Right lobe of liver (tissue), 6 donors: ENCODE measurements at regions not wholly inside any gene's neighbourhood (a gene's known extent, or its start where the extent isn't known, plus 50 kb on each side); places are given as distances from the start of the nearest gene placed in this dataset.

ENCODE experiments used
- ATAC-seq, 4 donors: fragments of 200-7000 bp; cut with Tn5 transposase; one replicate each; pipeline ENCODE4 v1.9.1; 2020; ENCODE audit warnings: mild to moderate bottlenecking in 4 of 4, moderate library complexity in 4 of 4
- DNase-seq, 3 donors: peaks; one replicate each; pipeline ENCODE4 v3.0.0-alpha.2; 2020
- H3K27ac ChIP-seq, 3 donors: fragments of 200-600 bp; one replicate each; pipeline ENCODE4 v1.8.0; 2022
- H3K27me3 ChIP-seq, 2 donors: fragments of 200-600 bp; one replicate each; pipeline ENCODE4 v1.8.0; 2022
- H3K36me3 ChIP-seq, 4 donors: fragments of 200-600 bp; sonication (generic) in 1 of 4; one replicate each; pipeline versions ENCODE4 v1.5.1 to v1.8.0; 2017 to 2022; ENCODE audit warnings: control low read depth in 1 of 4
- H3K4me1 ChIP-seq, 4 donors: fragments of 200-600 bp; sonication (generic) in 1 of 4; one replicate each; pipeline versions ENCODE4 v1.5.1 to v1.8.0; 2017 to 2022; ENCODE audit warnings: control low read depth in 1 of 4
- H3K4me3 ChIP-seq, 3 donors: fragments of 200-600 bp; one replicate each; pipeline ENCODE4 v1.8.0; 2022
- H3K9me3 ChIP-seq, 4 donors: fragments of 200-600 bp; sonication (generic) in 1 of 4; one replicate each; pipeline versions ENCODE4 v1.5.1 to v1.8.0; 2017 to 2022; ENCODE audit warnings: control low read depth in 1 of 4
- POLR2A ChIP-seq: fragments of 450-650 bp; IDR thresholded peaks from one replicate; pipeline ENCODE4 v1.6.1; 2017; ENCODE audit warnings: antibody characterized with exemption, mild to moderate bottlenecking
- WGBS: methylation state at CpG from one replicate; pipeline ENCODE4 v1.1.6; 2018; ENCODE audit warnings: low coverage, low lambda C conversion rate; ENCODE audit not compliant: insufficient coverage; ENCODE audit errors: missing lambda C conversion rate; 5-methylcytosine and 5-hydroxymethylcytosine counted together
- intact Hi-C, 2 donors: fragments of 100-400 bp; cut with DNase I; formaldehyde crosslinking; loops; one replicate each; pipeline versions ENCODE4 v1.11.2 to v1.14.1; 2022
- TF ChIP-seq, protein P1 (sequence below), 4 donors: fragments of 200-600 bp in 3 of 4; fragments of 450-650 bp in 1 of 4; IDR thresholded peaks; one replicate each; pipeline versions ENCODE4 v1.5.1 to v1.8.0; 2016 to 2022; ENCODE audit warnings: antibody characterized with exemption in 4 of 4, mild to moderate bottlenecking in 2 of 4
- donor health status: DM: no; HTN: yes; CAD: no.
- donor health status: DM: no; HTN: no; CAD: no.
- donor health status: DM: no; HTN: no; CAD: no.
- donor health status: DM: no; HTN: yes; CAD: no.
- donor health status: DM: no; HTN: yes; CAD: no.

DNA sequence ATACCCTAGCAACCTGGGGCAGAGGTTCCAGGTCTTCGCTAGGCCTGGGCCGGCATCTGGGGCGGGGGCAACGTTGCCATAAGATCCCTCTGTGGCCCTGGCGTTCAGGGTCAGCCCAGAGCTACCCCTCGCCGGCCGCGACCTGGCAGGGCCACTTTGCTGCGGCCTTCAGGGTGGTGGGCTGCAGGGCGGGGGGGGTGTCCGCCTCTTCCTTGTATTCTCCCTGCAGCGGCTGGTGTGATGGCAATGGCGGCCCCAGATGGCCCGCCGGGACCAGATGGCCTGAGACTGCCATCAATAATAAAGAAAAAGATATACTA, 539.2 kb upstream of the POT1 start:
- Histone ChIP-seq H3K27me3 (no peaks in the 10 kb centered on the region), H3K36me3 (no peaks in the 10 kb centered on the region), H3K9me3 (no peaks in the 10 kb centered on the region), H3K4me1 (no peaks in the 10 kb centered on the region), H3K4me3 (no peak overlapping the region), H3K27ac (no peak overlapping the region)
- ATAC-seq (no peak), DNase-seq (no peak)
- 80% methylated on average over 3 of the region's 16 CpGs for WGBS
- intact Hi-C loops = no loop called here
- TF ChIP-seq POLR2A = no peak
- TF ChIP-seq, protein P1, sequence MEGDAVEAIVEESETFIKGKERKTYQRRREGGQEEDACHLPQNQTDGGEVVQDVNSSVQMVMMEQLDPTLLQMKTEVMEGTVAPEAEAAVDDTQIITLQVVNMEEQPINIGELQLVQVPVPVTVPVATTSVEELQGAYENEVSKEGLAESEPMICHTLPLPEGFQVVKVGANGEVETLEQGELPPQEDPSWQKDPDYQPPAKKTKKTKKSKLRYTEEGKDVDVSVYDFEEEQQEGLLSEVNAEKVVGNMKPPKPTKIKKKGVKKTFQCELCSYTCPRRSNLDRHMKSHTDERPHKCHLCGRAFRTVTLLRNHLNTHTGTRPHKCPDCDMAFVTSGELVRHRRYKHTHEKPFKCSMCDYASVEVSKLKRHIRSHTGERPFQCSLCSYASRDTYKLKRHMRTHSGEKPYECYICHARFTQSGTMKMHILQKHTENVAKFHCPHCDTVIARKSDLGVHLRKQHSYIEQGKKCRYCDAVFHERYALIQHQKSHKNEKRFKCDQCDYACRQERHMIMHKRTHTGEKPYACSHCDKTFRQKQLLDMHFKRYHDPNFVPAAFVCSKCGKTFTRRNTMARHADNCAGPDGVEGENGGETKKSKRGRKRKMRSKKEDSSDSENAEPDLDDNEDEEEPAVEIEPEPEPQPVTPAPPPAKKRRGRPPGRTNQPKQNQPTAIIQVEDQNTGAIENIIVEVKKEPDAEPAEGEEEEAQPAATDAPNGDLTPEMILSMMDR (IDR thresholded peaks at IDR 0.05) = no peak

DNA sequence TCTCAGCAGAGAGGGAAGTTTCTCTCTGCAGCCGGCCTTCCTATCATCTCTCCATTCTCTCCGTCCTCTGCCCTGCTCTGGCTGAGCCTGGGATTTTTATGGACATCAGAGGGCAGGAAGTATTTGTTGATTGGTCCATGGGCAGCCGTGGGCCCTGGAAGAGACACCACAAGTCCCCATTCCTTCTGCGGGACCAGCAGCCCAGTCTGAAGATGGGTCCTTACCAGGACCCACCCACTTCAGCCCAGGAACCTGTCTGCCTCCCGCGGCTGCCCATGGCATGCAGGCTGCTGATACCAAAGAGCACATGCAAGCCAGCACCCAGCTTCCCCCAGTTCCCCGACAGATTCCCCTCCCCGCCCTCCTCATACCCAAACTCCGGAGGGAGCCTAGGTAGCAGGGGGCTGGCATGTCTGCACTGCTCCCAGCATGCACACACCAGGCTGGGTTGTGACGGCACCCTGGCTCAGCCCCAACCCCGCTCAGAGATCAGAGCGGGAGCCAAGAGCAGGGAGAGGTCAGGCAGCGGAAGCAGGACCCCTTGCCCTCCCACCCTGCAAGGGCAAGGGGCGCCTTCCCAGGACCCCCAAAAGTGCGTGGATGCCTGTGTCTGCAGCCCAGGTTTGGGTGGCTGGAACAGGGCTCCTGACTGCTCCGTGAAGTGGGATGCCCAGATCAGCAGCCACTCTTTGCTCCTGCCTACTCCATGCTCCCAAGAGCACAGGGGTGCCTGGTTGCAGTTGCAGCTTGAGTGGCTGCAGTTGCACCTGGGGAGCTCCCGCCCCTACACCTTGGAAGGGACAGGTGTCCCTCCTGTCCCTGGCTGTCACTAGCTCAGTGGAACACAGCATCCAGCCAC, 538.6 kb upstream of the POT1 start:
- H3K27ac ChIP-seq = no peak overlapping the region
- DNase-seq (no peak), ATAC-seq (peak in 2 of 4 donors; percentile 13 to 36)
- WGBS = 52% methylated on average over 4 of the region's 17 CpGs
- no peaks in the 10 kb centered on the region for H3K27me3 ChIP-seq
- intact Hi-C loops = no loop called here
- no peaks in the 10 kb centered on the region for H3K4me1 ChIP-seq
- TF ChIP-seq POLR2A = no peak
- TF ChIP-seq, protein P1 (IDR thresholded peaks at IDR 0.05) = no peak
- no peak overlapping the region for H3K4me3 ChIP-seq
- no peaks in the 10 kb centered on the region for H3K9me3 ChIP-seq
- no peaks in the 10 kb centered on the region for H3K36me3 ChIP-seq

DNA sequence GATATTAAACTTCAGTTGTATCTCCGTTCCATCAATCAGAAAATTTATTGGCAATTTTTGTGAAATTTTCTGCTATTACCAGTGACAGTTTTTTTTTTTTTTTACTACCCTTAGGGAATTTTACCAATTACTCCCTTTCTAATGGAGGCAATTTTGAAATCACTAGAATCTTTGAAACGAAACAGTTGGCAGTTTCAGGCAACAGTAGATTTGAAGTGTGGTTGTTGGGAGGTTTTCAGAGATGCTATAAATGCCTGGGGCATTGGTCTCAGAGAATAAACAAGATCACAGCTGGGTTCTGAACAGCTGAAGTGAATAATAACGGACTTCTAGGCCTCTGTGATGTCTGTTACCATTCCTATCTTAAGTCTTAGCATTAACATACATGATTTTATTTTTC, 535.9 kb upstream of the POT1 start:
- TF ChIP-seq, protein P1 (IDR thresholded peaks at IDR 0.05) = no peak
- TF ChIP-seq POLR2A = no peak
- Histone ChIP-seq H3K27me3 (no peaks in the 10 kb centered on the region), H3K27ac (no peak overlapping the region), H3K36me3 (no peaks in the 10 kb centered on the region), H3K4me1 (no peaks in the 10 kb centered on the region), H3K4me3 (no peak overlapping the region), H3K9me3 (no peaks in the 10 kb centered on the region)
- ATAC-seq (no peak), DNase-seq (no peak)
- WGBS = 24% methylated on average over 3 of the region's 3 CpGs
- intact Hi-C loops = no loop called here

DNA sequence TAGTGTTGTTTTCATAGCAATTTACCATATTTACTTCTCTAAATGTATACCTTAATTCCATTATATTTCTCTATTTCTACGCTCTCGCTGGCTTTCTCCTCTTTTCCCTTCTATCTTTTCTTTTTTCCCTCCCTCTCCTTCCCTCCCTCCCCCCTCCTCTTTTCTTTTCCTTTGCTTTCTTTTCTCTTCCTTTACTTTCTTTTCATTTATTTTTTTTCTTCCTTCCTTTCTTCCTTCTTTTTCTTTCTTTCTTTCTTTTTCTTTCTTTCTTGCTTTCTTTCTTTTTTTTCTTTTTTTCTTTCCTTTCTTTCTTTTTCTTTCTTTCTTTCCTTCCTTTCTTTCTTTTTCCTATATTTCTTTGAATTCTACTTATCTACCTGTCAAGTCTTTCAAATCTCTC, 533.0 kb upstream of the POT1 start:
- no peak for DNase-seq
- no peaks in the 10 kb centered on the region for H3K27me3 ChIP-seq
- 58% methylated on average over 2 of the region's 2 CpGs for WGBS
- no peak overlapping the region for H3K27ac ChIP-seq
- TF ChIP-seq, protein P1 (IDR thresholded peaks at IDR 0.05) = no peak
- TF ChIP-seq POLR2A = no peak
- intact Hi-C loops = no loop called here
- H3K4me3 ChIP-seq = no peak overlapping the region
- H3K4me1 ChIP-seq = no peaks in the 10 kb centered on the region
- no peaks in the 10 kb centered on the region for H3K9me3 ChIP-seq
- ATAC-seq = no peak
- H3K36me3 ChIP-seq = no peaks in the 10 kb centered on the region

DNA sequence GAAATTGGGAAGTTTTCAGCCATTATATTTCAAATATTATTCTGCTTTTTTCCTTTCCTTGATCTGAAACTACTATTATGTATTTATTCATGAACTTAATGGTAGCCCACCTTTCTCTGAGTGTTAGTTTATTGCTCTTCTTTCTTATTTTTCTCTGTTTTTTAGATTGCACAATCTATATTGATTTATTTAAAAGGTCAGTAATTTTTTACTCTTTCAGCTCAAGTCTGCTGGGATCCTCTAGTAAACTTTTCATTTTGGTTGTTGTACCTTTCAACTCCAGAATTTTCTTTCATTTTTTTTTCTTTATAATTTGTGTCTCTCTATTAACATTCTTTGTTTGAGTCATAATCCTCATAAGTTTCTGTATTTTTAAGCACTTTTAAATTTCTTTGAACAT, 529.4 kb upstream of the POT1 start:
- no peak overlapping the region for H3K27ac ChIP-seq
- no peak for TF ChIP-seq POLR2A
- TF ChIP-seq, protein P1 (IDR thresholded peaks at IDR 0.05) = no peak
- no peaks in the 10 kb centered on the region for H3K36me3 ChIP-seq
- no peaks in the 10 kb centered on the region for H3K9me3 ChIP-seq
- H3K4me1 ChIP-seq = no peaks in the 10 kb centered on the region
- ATAC-seq (no peak), DNase-seq (no peak)
- H3K27me3 ChIP-seq = no peaks in the 10 kb centered on the region
- no peak overlapping the region for H3K4me3 ChIP-seq
- intact Hi-C loops = no loop called here
